HAP-1 (cell line): ENCODE measurements at regions not wholly inside any gene's neighbourhood (a gene's known extent, or its start where the extent isn't known, plus 50 kb on each side); places are given as distances from the start of the nearest gene placed in this dataset.

Experiments
- DNase-seq, 2 experiments: peaks; one replicate each; pipeline ENCODE4 v3.0.0-alpha.2; 2016 to 2020; ENCODE audit warnings: low spot score in 2 of 2
- H3K27me3 ChIP-seq: fragments of 250-450 bp; sonication (Bioruptor Pico); 2 replicates; pipeline ENCODE4 v1.5.1; 2020; ENCODE audit warnings: low read depth, mild to moderate bottlenecking, moderate library complexity
- H3K36me3 ChIP-seq: fragments of 250-450 bp; sonication (Bioruptor Pico); replicated peaks from 2 replicates; pipeline ENCODE4 v1.5.1; 2020; ENCODE audit warnings: mild to moderate bottlenecking
- H3K4me1 ChIP-seq: fragments of 250-450 bp; sonication (Bioruptor Pico); 2 replicates; pipeline ENCODE4 v1.5.1; 2020; ENCODE audit warnings: mild to moderate bottlenecking
- H3K4me3 ChIP-seq: fragments of 250-450 bp; sonication (Bioruptor Pico); 2 replicates; pipeline ENCODE4 v1.5.1; 2020; ENCODE audit warnings: mild to moderate bottlenecking, moderate library complexity
- H3K9me3 ChIP-seq: fragments of 250-450 bp; sonication (Bioruptor Pico); 2 replicates; pipeline ENCODE4 v1.5.1; 2020; ENCODE audit warnings: mild to moderate bottlenecking, moderate library complexity
- in situ Hi-C: fragments of 300-500 bp; cut with MboI; formaldehyde crosslinking; loops from 3 replicates; pipeline ENCODE4 v1.14.3; 2020; ENCODE audit warnings: low sequenced_read_pairs, inconsistent platforms, mixed read lengths

- Histone ChIP-seq H3K4me3 (no peak overlapping the region), H3K9me3 (no peaks in the 10 kb centered on the region), H3K36me3 (no peaks in the 10 kb centered on the region), H3K4me1 (no peaks in the 10 kb centered on the region), H3K27me3 (peaks cover 12% of the 10 kb centered on the region)
- in situ Hi-C loops: loop anchor here (25.0 kb wide), 1 partner anchor 1359 kb away; no protein-coding TSS in a partner anchor
- DNase-seq: no peak
Observed at GRCh38 chr2:18503376-18504228, 56.9 kb downstream of the RDH14 start.

- no peak for DNase-seq
- in situ Hi-C loops: loop anchor here (25.0 kb wide), 1 partner anchor 1360 kb away; no protein-coding TSS in a partner anchor
- Histone ChIP-seq H3K4me3 (no peak overlapping the region), H3K36me3 (no peaks in the 10 kb centered on the region), H3K27me3 (peaks cover 15% of the 10 kb centered on the region), H3K9me3 (no peaks in the 10 kb centered on the region), H3K4me1 (no peaks in the 10 kb centered on the region)
Observed at GRCh38 chr2:18502142-18502541, 58.3 kb downstream of the RDH14 start.

- Histone ChIP-seq H3K4me1 (no peaks in the 10 kb centered on the region), H3K4me3 (no peak overlapping the region), H3K36me3 (no peaks in the 10 kb centered on the region), H3K9me3 (no peaks in the 10 kb centered on the region), H3K27me3 (peaks cover 15% of the 10 kb centered on the region)
- DNase-seq: no peak
- in situ Hi-C loops: loop anchor here (25.0 kb wide), 1 partner anchor 1361 kb away; no protein-coding TSS in a partner anchor
Observed at GRCh38 chr2:18501729-18502128, 58.7 kb downstream of the RDH14 start.

- in situ Hi-C loops: loop anchor here (25.0 kb wide), 1 partner anchor 1361 kb away; no protein-coding TSS in a partner anchor
- Histone ChIP-seq H3K36me3 (no peaks in the 10 kb centered on the region), H3K9me3 (no peaks in the 10 kb centered on the region), H3K4me1 (no peaks in the 10 kb centered on the region), H3K27me3 (peaks cover 15% of the 10 kb centered on the region), H3K4me3 (no peak overlapping the region)
- DNase-seq: no peak
Observed at GRCh38 chr2:18501156-18501555, 59.3 kb downstream of the RDH14 start.

GRCh38 chr2:18500333-18500732, 60.1 kb downstream of the RDH14 start:
- no peak overlapping the region for H3K4me3 ChIP-seq
- H3K36me3 ChIP-seq: no peaks in the 10 kb centered on the region
- in situ Hi-C loops: loop anchor here (25.0 kb wide), 1 partner anchor 1362 kb away; no protein-coding TSS in a partner anchor
- peaks cover 15% of the 10 kb centered on the region for H3K27me3 ChIP-seq
- no peaks in the 10 kb centered on the region for H3K4me1 ChIP-seq
- no peak for DNase-seq
- H3K9me3 ChIP-seq: no peaks in the 10 kb centered on the region

DNA sequence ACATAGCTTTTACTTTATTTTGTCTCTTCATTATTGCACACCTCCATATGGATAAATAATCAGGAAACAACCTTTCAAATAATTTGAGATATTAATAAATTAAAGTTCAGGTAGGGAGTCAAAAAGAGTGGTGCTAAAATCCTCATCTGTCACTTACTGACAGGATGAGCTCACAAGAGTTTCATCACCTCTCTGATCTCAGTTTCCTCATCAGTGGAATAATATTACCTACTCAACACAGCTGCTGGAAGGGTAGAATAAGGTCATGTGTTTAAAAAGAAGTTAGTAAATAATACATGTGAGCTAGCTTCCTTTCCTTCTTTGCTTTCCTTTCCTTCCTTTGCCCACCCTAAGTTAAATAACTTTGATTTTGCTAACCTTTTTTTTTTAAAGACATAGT, 61.9 kb downstream of the RDH14 start:
- Histone ChIP-seq H3K4me3 (no peak overlapping the region), H3K9me3 (no peaks in the 10 kb centered on the region), H3K36me3 (no peaks in the 10 kb centered on the region), H3K4me1 (no peaks in the 10 kb centered on the region), H3K27me3 (peaks cover 15% of the 10 kb centered on the region)
- in situ Hi-C loops: no loop called here
- no peak for DNase-seq

DNA sequence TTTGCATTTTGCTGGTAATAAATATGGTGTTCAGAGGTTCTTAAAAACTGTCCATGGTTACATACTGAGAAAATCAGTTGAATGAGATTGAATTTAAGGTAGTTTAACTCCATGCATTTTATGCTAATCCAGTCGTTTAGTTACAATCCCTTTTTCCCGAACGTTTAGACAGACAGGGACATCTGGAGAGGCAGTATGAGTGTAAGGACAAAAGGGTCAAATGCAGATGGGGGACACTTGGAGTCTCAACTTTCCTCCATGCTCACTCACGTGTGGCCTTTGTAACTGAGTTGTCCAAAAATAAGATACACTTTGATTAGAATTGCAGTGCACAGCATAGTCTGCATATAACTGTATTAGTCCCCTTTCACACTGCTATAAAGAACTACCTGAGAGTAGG, 63.9 kb downstream of the RDH14 start:
- Histone ChIP-seq H3K36me3 (no peaks in the 10 kb centered on the region), H3K4me3 (no peak overlapping the region), H3K4me1 (no peaks in the 10 kb centered on the region), H3K27me3 (peaks cover 17% of the 10 kb centered on the region), H3K9me3 (no peaks in the 10 kb centered on the region)
- no peak for DNase-seq
- in situ Hi-C loops: no loop called here

- H3K27me3 ChIP-seq: peaks cover 14% of the 10 kb centered on the region
- H3K4me1 ChIP-seq: no peaks in the 10 kb centered on the region
- in situ Hi-C loops: no loop called here
- no peaks in the 10 kb centered on the region for H3K9me3 ChIP-seq
- no peaks in the 10 kb centered on the region for H3K36me3 ChIP-seq
- DNase-seq: no peak
- H3K4me3 ChIP-seq: no peak overlapping the region
Observed at GRCh38 chr2:18495058-18495457, 65.4 kb downstream of the RDH14 start.

DNA sequence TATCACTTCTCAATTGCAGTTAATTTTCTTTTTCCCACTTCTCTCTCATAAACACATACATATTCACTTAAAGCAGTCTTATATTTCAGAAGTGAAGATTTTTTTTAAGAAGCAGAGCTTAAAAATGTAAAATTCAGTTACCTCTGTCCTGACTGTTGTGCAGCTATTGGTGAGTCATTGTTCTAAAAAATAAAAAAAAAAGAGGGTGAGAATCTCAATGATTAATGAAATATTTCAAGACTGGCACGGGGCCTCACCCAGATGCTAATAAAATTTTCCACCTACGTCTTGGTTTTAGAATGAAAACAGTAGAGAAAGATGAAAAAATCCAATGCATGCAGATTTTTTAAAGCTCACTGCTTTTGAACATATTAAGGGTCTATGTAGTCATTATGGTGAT, 67.7 kb downstream of the RDH14 start:
- no peak overlapping the region for H3K4me3 ChIP-seq
- H3K27me3 ChIP-seq: peaks cover 7% of the 10 kb centered on the region; the same call in 1 of the 2 replicates
- no peaks in the 10 kb centered on the region for H3K36me3 ChIP-seq
- DNase-seq: no peak
- no peaks in the 10 kb centered on the region for H3K9me3 ChIP-seq
- in situ Hi-C loops: no loop called here
- no peaks in the 10 kb centered on the region for H3K4me1 ChIP-seq

GRCh38 chr2:18491577-18491976, 68.9 kb downstream of the RDH14 start:
- Histone ChIP-seq H3K9me3 (no peaks in the 10 kb centered on the region), H3K4me3 (no peak overlapping the region), H3K36me3 (no peaks in the 10 kb centered on the region), H3K4me1 (no peaks in the 10 kb centered on the region), H3K27me3 (peaks cover 6% of the 10 kb centered on the region; the same call in 1 of the 2 replicates)
- no peak for DNase-seq
- in situ Hi-C loops: no loop called here

DNA sequence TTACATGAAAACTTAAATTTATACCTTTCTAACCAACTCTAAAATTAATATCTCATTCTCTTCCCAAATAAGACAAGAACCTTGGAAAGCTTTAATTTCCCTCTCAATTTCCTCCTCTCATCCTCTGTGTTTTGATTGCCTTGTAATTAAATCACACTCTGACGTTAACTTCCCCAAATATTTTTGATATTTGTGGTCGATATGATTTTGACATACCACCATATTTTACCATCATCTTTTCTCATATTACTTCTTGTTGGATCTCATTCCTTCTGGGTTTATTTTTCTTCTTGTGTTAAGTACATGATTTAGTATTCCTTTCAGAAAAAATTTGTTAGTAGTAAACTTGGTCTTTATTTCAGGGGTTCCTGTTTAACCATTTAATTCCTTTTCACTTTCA, 69.6 kb downstream of the RDH14 start:
- Histone ChIP-seq H3K9me3 (no peaks in the 10 kb centered on the region), H3K36me3 (no peaks in the 10 kb centered on the region), H3K4me3 (no peak overlapping the region), H3K4me1 (no peaks in the 10 kb centered on the region), H3K27me3 (0 out of 2 replicates have a peak, but pooled peaks cover 6% of the 10 kb centered on the region)
- no peak for DNase-seq
- in situ Hi-C loops: no loop called here

DNA sequence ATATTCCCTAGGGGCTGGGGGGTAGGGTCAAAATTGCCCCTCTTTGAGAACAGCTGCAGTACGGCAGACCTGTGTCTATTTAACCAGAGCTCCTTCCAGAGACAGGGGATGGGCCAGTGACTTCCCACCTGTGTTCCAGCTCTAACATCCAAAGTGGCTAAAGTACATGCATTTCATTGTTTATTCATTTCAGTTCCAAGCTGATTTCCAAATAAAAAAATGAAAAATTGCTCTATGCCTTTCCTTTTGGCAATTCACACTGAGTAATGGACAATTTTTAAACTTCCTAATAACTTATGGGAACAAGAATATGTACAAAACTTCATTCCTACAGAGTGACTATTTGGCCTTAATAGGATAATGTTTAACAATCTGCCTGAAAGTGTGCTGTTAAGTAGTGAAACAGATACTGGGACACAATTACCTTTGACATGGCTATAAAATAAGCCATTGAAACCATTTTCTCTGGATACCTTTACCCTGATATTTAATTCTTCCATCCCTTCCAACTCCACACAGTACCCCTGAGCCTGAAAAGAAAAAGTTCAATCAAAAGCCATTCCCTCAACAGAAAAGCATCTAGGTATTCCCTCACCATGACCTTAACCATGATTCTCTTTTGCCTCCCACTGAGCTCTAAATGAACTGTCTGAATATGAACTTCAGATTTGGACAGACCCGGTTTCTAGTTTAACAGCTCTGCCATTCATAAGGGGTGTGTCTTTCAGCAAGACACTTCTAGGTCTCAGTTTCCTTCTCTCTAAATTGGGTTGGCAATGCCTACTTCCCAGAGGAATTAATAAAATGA, 73.1 kb downstream of the RDH14 start:
- H3K9me3 ChIP-seq: no peaks in the 10 kb centered on the region
- in situ Hi-C loops: no loop called here
- H3K36me3 ChIP-seq: no peaks in the 10 kb centered on the region
- no peaks in the 10 kb centered on the region for H3K4me1 ChIP-seq
- 0 out of 2 replicates have a peak, but pooled peaks cover 4% of the 10 kb centered on the region for H3K27me3 ChIP-seq
- no peak overlapping the region for H3K4me3 ChIP-seq
- DNase-seq: no peak

- no peak for DNase-seq
- no peak overlapping the region for H3K4me3 ChIP-seq
- H3K9me3 ChIP-seq: no peaks in the 10 kb centered on the region
- no peaks in the 10 kb centered on the region for H3K36me3 ChIP-seq
- H3K4me1 ChIP-seq: no peaks in the 10 kb centered on the region
- in situ Hi-C loops: no loop called here
- H3K27me3 ChIP-seq: no peaks in the 10 kb centered on the region
Observed at GRCh38 chr2:18484625-18485024, 75.8 kb downstream of the RDH14 start.

DNA sequence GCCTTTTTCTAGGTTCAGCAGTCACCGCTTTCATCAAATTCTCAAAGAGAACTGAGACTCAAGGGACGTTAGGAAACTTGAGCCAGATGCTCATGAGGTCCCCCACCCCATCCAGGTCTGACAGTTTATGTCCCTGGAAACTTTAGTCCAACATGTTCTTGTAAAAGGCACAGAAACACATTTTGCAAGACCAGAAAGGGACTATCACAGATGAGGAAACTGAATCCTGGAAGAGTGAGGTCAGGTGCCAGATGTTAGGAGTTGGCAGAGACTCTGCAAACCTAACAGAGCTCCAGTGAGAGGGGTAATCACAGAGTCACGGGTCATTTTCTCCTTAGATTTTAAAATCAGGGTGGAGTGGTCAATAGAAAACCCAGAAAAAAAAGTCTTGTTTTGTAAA, 76.6 kb downstream of the RDH14 start:
- no peaks in the 10 kb centered on the region for H3K9me3 ChIP-seq
- no peaks in the 10 kb centered on the region for H3K4me1 ChIP-seq
- H3K27me3 ChIP-seq: 0 out of 2 replicates have a peak, but pooled peaks cover 2% of the 10 kb centered on the region
- no peak for DNase-seq
- H3K4me3 ChIP-seq: no peak overlapping the region
- in situ Hi-C loops: no loop called here
- no peaks in the 10 kb centered on the region for H3K36me3 ChIP-seq
